Endothelial cell of umbilical vein (primary cell): ENCODE measurements at regions not wholly inside any gene's neighbourhood (a gene's known extent, or its start where the extent isn't known, plus 50 kb on each side); places are given as distances from the start of the nearest gene placed in this dataset.

ENCODE experiments used
- BruUV-seq: library from RNA; stranded (reverse); fragments of 400-500 nt; replicated peaks from 2 replicates; lab custom pipeline; 2021; lab: Mats Ljungman, UMichigan
- CTCF ChIA-PET: fragments of 300-600, 350-600 bp; sonication (Branson Sonifier 250); formaldehyde crosslinking; loops from one replicate; lab custom pipeline; 2021; ENCODE audit warnings: antibody characterized with exemption, inconsistent platforms; lab: Charles Lee
- POLR2A ChIA-PET: fragments of 300-600, 350-600 bp; sonication (Branson Sonifier 250); formaldehyde crosslinking; loops from one replicate; lab custom pipeline; 2021; ENCODE audit warnings: antibody characterized with exemption, inconsistent platforms; lab: Charles Lee
- DNase-seq: peaks from one replicate; pipeline ENCODE4 v3.0.0-alpha.2; 2011; ENCODE audit warnings: low read depth, low spot score
- FAIRE-seq: peaks from 2 replicates; lab custom pipeline; 2011; peaks lifted over from hg19 to GRCh38; lab: Jason Lieb, UNC
- H2AFZ ChIP-seq: 2 replicates; pipeline ENCODE4 v1.6.0; 2012; ENCODE audit warnings: low read depth, low read length, control low read depth, inconsistent platforms
- H3K27ac ChIP-seq: 2 replicates; pipeline ENCODE4 v1.5.1; 2011; ENCODE audit warnings: low read depth, mild to moderate bottlenecking, control low read depth, low read length, moderate library complexity; ENCODE audit not compliant: insufficient read depth
- H3K27me3 ChIP-seq, 2 experiments: 2 replicates each; pipeline versions ENCODE4 v1.6.0 to v1.6.1; 2011; ENCODE audit warnings: low read length in 2 of 2, mixed read lengths in 1 of 2; ENCODE audit not compliant: control insufficient read depth in 2 of 2, insufficient read depth in 2 of 2
- H3K36me3 ChIP-seq, 2 experiments: 2 replicates in 1 of 2; 3 replicates in 1 of 2; pipeline ENCODE4 v1.5.1; 2011; ENCODE audit warnings: low read length in 2 of 2, mild to moderate bottlenecking in 1 of 2, moderate library complexity in 1 of 2; ENCODE audit not compliant: control insufficient read depth in 2 of 2, insufficient read depth in 2 of 2; ENCODE audit errors: extremely low read depth in 1 of 2
- H3K4me1 ChIP-seq: 3 replicates; pipeline ENCODE4 v1.5.1; 2011; ENCODE audit warnings: mild to moderate bottlenecking, low read length; ENCODE audit not compliant: control insufficient read depth, insufficient read depth; ENCODE audit errors: extremely low read depth
- H3K4me2 ChIP-seq: 2 replicates; pipeline ENCODE4 v1.6.1; 2011; ENCODE audit warnings: low read length, control low read depth, mixed read lengths; ENCODE audit not compliant: insufficient read depth
- H3K4me3 ChIP-seq, 3 experiments: fragments of 200-600 bp in 1 of 3; sonication (generic), shearing (Covaris generic) in 1 of 3; replicated peaks in 1 of 3; 2 replicates each; pipeline ENCODE4 v1.5.1; 2011 to 2016; ENCODE audit warnings: control low read depth in 3 of 3, low read length in 3 of 3, mild to moderate bottlenecking in 2 of 3, inconsistent platforms in 1 of 3, low read depth in 1 of 3, moderate library complexity in 1 of 3; ENCODE audit not compliant: insufficient read depth in 1 of 3
- H3K79me2 ChIP-seq: 2 replicates; pipeline ENCODE4 v1.6.0; 2012; ENCODE audit warnings: low read length, inconsistent platforms; ENCODE audit not compliant: control insufficient read depth, insufficient read depth
- H3K9ac ChIP-seq: replicated peaks from 2 replicates; pipeline ENCODE3; 2011; ENCODE audit warnings: low read length, control low read depth; ENCODE audit not compliant: insufficient read depth; ENCODE audit errors: extremely low read depth
- H3K9me1 ChIP-seq: replicated peaks from 3 replicates; pipeline ENCODE4 v1.6.0; 2011; ENCODE audit warnings: mild to moderate bottlenecking, low read length; ENCODE audit not compliant: control insufficient read depth, insufficient read depth; ENCODE audit errors: extremely low read depth
- H3K9me3 ChIP-seq: replicated peaks from 2 replicates; pipeline ENCODE4 v1.5.1; 2012; ENCODE audit warnings: low read length, inconsistent platforms; ENCODE audit not compliant: control insufficient read depth, insufficient read depth
- H4K20me1 ChIP-seq: replicated peaks from 2 replicates; pipeline ENCODE3; 2011; ENCODE audit warnings: mild to moderate bottlenecking, low read length; ENCODE audit not compliant: control insufficient read depth, insufficient read depth; ENCODE audit errors: extremely low read depth
- CTCF ChIP-seq, 2 donors: IDR thresholded peaks; 1 replicate in 1 of 2; 2 replicates in 1 of 2; pipeline ENCODE4 v1.5.1; 2011; ENCODE audit warnings: low read length in 2 of 2, mild to moderate bottlenecking in 2 of 2, moderate library complexity in 2 of 2, control low read depth in 1 of 2, inconsistent platforms in 1 of 2, low read depth in 1 of 2; ENCODE audit not compliant: insufficient read depth in 1 of 2; ENCODE audit errors: extremely low read depth in 1 of 2
- EZH2 ChIP-seq: IDR thresholded peaks from 2 replicates; pipeline ENCODE4 v1.6.1; 2012; ENCODE audit warnings: borderline replicate concordance, low read depth, mild to moderate bottlenecking, moderate library complexity, low read length, inconsistent platforms; ENCODE audit not compliant: severe bottlenecking
- FOS ChIP-seq: IDR thresholded peaks from 2 replicates; pipeline ENCODE4 v1.6.1; 2011; ENCODE audit warnings: mild to moderate bottlenecking, low read length, moderate library complexity, borderline replicate concordance; ENCODE audit not compliant: insufficient read depth
- GATA2 ChIP-seq: IDR thresholded peaks from 2 replicates; pipeline ENCODE4 v1.7.0; 2011; ENCODE audit warnings: low read depth, mild to moderate bottlenecking, moderate library complexity, mixed read lengths, low read length; ENCODE audit not compliant: insufficient read length, insufficient read depth
- JUN ChIP-seq: IDR thresholded peaks from 2 replicates; pipeline ENCODE4 v1.6.1; 2011; ENCODE audit warnings: borderline replicate concordance, low read depth; ENCODE audit not compliant: insufficient read length, insufficient read depth
- MAX ChIP-seq: IDR thresholded peaks from 2 replicates; pipeline ENCODE4 v1.6.1; 2011; ENCODE audit not compliant: insufficient read depth, insufficient read length
- MYC ChIP-seq: IDR thresholded peaks from one replicate; pipeline ENCODE4 v1.6.1; 2011; ENCODE audit warnings: mild to moderate bottlenecking, low read depth, low read length
- POLR2A ChIP-seq: IDR thresholded peaks from 2 replicates; pipeline ENCODE4 v1.6.1; 2012; ENCODE audit warnings: low read depth, mild to moderate bottlenecking, control low read depth, low read length
- POLR2AphosphoS5 ChIP-seq: IDR thresholded peaks from 2 replicates; pipeline ENCODE4 v1.6.1; 2012; ENCODE audit warnings: low read depth, mild to moderate bottlenecking, control low read depth, low read length, moderate library complexity; ENCODE audit not compliant: insufficient read depth
- dilution Hi-C: fragments of 300-500 bp; cut with MboI; formaldehyde crosslinking; loops from one replicate; pipeline ENCODE4 v1.15.0; 2019; ENCODE audit warnings: low sequenced_read_pairs; ENCODE audit not compliant: extremely low pct_ligation_motif_present
- intact Hi-C: fragments of 100-400 bp; cut with micrococcal nuclease; formaldehyde crosslinking; loops from one replicate; pipeline ENCODE4 v1.10.0; 2022

GRCh38 chr1:230540421-230541155, 101.7 kb upstream of the COG2 start:
- H3K4me1 ChIP-seq, result no peaks in the 10 kb centered on the region
- no peaks in the 10 kb centered on the region for H3K79me2 ChIP-seq
- H2AFZ ChIP-seq, result no peak overlapping the region
- FAIRE-seq (no peak), DNase-seq (no peak)
- no peak overlapping the region for H3K9ac ChIP-seq
- H3K27me3 ChIP-seq, result no peaks in the 10 kb centered on the region
- no peak overlapping the region for H3K4me3 ChIP-seq
- no peaks in the 10 kb centered on the region for H3K9me3 ChIP-seq
- no peak overlapping the region for H3K4me2 ChIP-seq
- dilution Hi-C loops (no loop called here), intact Hi-C loops (no loop called here)
- POLR2A ChIA-PET, result no interaction called here
- BruUV-seq, result no TSS peak
- TF ChIP-seq JUN (no peak), GATA2 (no peak), MYC (no peak), MAX (no peak), POLR2AphosphoS5 (no peak), EZH2 (no peak), POLR2A (no peak), CTCF (IDR thresholded peaks at IDR 0.05; ENCODE audit: extremely low read depth in 1 of 2, insufficient read depth in 1 of 2, low read depth in 1 of 2, low read length in 2 of 2) (no peak), FOS (no peak)
- H3K36me3 ChIP-seq, result no peaks in the 10 kb centered on the region
- CTCF ChIA-PET, result no interaction called here
- H3K9me1 ChIP-seq, result no peaks in the 10 kb centered on the region
- H3K27ac ChIP-seq, result no peak overlapping the region
- H4K20me1 ChIP-seq, result no peaks in the 10 kb centered on the region
